ENCODE measurements at regions not wholly inside any gene's neighbourhood (a gene's known extent, or its start where the extent isn't known, plus 50 kb on each side); places are given as distances from the start of the nearest gene placed in this dataset.
A peak's percentile ranks its signal among the peaks of the same experiment; 100 is the strongest.
"Not testable (repeated sequence)": the region's sequence is repeated elsewhere in the genome, so short reads cannot be mapped to it uniquely, and the experiment has no call there.

DNA sequence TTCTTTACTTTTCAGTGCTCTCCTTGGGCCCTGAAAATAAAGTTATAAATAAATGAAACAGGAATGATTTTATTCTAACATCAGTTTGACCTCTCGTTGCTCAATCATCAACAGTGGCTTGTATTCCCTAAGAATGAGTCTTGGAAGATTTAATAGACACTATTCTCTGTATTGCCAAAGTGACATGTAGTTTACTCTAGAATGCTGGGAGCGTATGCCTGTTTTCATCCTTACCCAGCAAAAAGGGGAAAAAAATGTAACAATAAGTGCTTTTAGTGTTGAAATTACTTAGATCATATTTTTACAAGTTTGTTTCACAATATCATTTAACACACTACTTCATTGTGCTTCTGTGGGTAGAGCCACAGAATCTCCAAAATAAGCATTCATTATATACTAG lies 240.6 kb upstream of the CWC22 start:
- in situ Hi-C loops (cut with MboI; ENCODE audit: low pct_unique_long_range_greater_than_20kb in 2 of 9, low sequenced_read_pairs in 9 of 9, unreplicated experiment in 9 of 9), result loop anchor here in 1 of 9 experiments (25.0 kb wide), 1 partner anchor 815 kb away; no protein-coding TSS in a partner anchor
- 10 to 100% (median 78%) methylated on average over 1 to 2 of the region's 2 CpGs for WGBS, 10 experiments
- no peak for ATAC-seq (replicated peaks in 6 of 8)

DNA sequence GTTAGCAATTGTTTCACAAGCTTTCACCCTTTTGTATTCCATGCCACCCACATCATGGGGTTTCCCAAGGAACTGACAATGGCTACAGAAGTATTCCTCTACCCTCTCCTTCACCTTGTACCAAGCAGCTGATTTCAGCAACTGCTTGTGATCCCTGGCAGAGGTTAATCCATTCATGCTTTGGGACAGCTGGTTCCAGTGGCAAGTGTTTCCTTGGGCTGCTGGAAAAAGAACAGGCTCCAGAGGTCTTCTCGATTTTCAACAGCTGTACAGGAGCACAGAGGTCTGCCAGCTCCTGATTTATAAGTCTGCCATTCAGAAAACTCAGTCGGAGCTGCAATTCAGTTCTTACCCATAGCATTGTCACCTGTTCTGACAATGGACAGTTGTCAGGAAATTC lies 239.2 kb upstream of the CWC22 start:
- no peak for ATAC-seq (replicated peaks in 6 of 8)
- WGBS, 10 experiments, result 0 to 100% (median 70%) methylated on average over 1 to 2 of the region's 2 CpGs; no CpG with 5 or more reads in 3 of the 10 experiments
- H3K4me3 ChIP-seq, result no peak overlapping the region
- in situ Hi-C loops (cut with MboI; ENCODE audit: low pct_unique_long_range_greater_than_20kb in 2 of 9, low sequenced_read_pairs in 9 of 9, unreplicated experiment in 9 of 9), result loop anchor here in 1 of 9 experiments (25.0 kb wide), 1 partner anchor 816 kb away; no protein-coding TSS in a partner anchor
- H3K4me1 ChIP-seq (replicated peaks in 1 of 2), result no peaks in the 10 kb centered on the region
- H3K27ac ChIP-seq, result no peak overlapping the region

More for the DNA sequence above, 240.6 kb upstream of the CWC22 start:
- Histone ChIP-seq H3K4me3 (no peak overlapping the region), H3K27ac (no peak overlapping the region), H3K4me1 (replicated peaks in 1 of 2) (no peaks in the 10 kb centered on the region)

DNA sequence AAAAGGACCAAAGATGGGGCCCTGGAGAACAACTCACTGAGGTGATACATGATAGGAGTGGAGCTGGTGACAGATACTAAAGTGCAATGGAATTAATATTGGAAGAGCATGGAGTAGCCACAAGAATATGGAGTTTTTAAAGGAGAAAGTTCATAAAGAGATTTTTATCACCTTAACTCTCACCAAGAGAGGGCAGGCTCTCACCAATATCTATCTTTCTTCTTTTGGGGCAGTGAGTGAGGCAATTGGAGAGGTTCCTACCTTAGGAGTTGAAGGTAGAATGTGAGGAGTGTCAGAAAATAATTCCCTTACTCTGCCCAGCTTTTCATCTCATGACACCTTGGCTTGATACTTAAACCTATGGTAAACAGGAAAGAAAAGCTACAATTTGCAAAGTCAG lies 233.7 kb upstream of the CWC22 start:
- Histone ChIP-seq H3K27ac (no peak overlapping the region), H3K4me1 (replicated peaks in 1 of 2) (no peaks in the 10 kb centered on the region), H3K4me3 (no peak overlapping the region)
- ATAC-seq (replicated peaks in 6 of 8), result peak in 2 of 8 experiments; percentile 25 to 39
- in situ Hi-C loops (cut with MboI; ENCODE audit: low pct_unique_long_range_greater_than_20kb in 2 of 9, low sequenced_read_pairs in 9 of 9, unreplicated experiment in 9 of 9), result loop anchor here in 1 of 9 experiments (25.0 kb wide), 1 partner anchor 822 kb away; no protein-coding TSS in a partner anchor

DNA sequence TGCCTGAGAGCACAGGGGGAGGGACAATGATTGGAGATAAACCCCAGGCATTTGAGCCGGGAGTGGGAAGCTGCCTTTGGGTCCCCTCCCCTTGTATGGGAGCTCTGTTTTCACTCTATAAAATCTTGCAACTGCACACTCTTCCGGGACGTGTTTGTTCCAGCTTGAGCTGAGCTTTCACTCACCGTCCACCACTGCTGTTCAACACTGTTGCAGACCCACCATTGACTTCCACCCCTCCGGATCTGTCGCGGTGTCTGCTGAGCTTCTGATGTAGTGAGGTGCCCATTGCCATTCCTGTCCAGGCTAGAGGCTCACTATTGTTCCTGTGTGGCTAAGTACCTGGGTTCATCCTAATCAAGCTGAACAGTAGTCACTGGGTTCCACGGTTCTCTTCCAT lies 231.6 kb upstream of the CWC22 start:
- WGBS, 10 experiments, result 67 to 100% (median 87%) methylated on average over 1 to 4 of the region's 8 CpGs; no CpG with 5 or more reads in 4 of the 10 experiments
- no peak overlapping the region for H3K4me3 ChIP-seq
- in situ Hi-C loops (cut with MboI; ENCODE audit: low pct_unique_long_range_greater_than_20kb in 2 of 9, low sequenced_read_pairs in 9 of 9, unreplicated experiment in 9 of 9), result loop anchor here in 1 of 9 experiments (25.0 kb wide), 1 partner anchor 824 kb away; no protein-coding TSS in a partner anchor
- H3K4me1 ChIP-seq (replicated peaks in 1 of 2), result no peaks in the 10 kb centered on the region
- no peak overlapping the region for H3K27ac ChIP-seq
- no peak for ATAC-seq (replicated peaks in 6 of 8)

DNA sequence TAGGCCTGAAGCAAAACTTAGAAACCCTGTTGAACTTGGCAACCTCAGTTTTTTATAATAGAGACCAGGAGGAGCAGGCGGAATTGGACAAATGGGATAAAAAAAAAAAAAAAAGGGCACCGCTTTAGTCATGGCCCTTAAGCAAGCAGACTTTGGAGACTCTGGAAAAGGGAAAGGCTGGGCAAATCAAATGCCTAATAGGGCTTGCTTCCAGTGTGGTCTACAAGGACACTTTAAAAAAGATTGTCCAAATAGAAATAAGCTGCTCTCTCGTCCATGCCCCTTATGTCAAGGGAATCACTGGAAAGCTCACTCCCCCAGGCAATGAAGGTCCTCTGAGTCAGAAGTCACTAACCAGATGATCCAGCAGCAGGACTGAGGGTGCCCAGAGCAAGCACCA lies 229.0 kb upstream of the CWC22 start:
- H3K27ac ChIP-seq; ATAC-seq (replicated peaks in 6 of 8); H3K4me3 ChIP-seq; H3K4me1 ChIP-seq (replicated peaks in 1 of 2): not testable (repeated sequence)
- in situ Hi-C loops (cut with MboI; ENCODE audit: low pct_unique_long_range_greater_than_20kb in 2 of 9, low sequenced_read_pairs in 9 of 9, unreplicated experiment in 9 of 9), result loop anchor here in 1 of 9 experiments (25.0 kb wide), 1 partner anchor 826 kb away; no protein-coding TSS in a partner anchor
- WGBS, 10 experiments, result 29 to 100% (median 88%) methylated on average over 1 to 3 of the region's 3 CpGs; no CpG with 5 or more reads in 2 of the 10 experiments

DNA sequence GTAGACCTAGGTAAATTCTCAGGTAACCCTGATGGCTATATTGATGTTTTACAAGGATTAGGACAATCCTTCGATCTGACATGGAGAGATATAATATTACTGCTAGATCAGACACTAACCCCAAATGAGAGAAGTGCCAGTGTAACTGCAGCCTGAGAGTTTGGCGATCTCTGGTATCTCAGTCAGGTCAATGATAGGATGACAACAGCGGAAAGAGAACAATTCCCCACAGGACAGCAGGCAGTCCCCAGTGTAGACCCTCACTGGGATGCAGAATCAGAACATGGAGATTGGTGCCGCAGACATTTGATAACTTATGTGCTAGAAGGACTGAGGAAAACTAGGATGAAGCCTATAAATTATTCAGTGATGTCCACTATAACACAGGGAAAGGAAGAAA lies 228.4 kb upstream of the CWC22 start:
- not testable (repeated sequence) for H3K4me3 ChIP-seq; H3K27ac ChIP-seq; H3K4me1 ChIP-seq (replicated peaks in 1 of 2); ATAC-seq (replicated peaks in 6 of 8)
- in situ Hi-C loops (cut with MboI; ENCODE audit: low pct_unique_long_range_greater_than_20kb in 2 of 9, low sequenced_read_pairs in 9 of 9, unreplicated experiment in 9 of 9), result loop anchor here in 1 of 9 experiments (25.0 kb wide), 1 partner anchor 827 kb away; no protein-coding TSS in a partner anchor
- WGBS, 10 experiments, result 80 to 100% (median 100%) methylated on average over 1 to 4 of the region's 4 CpGs; no CpG with 5 or more reads in 2 of the 10 experiments

DNA sequence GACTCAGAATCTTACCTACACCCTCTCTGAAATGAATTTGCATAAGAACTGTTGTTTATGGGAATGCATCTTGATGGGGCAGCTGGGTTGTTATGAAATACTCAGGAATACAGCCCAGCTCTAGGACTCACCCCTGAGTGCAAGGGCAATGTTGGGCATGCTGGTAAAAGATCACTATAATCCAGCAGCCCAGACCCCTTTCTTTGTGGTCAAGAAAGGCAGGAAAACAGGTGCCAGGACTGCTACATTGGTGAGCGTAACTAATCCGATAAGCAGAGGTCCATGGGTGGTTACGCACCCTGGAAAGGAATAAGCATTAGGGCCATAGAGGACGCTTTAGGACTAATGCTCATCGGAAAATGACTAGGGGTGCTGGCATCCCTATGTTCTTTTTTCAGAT lies 227.9 kb upstream of the CWC22 start:
- H3K4me1 ChIP-seq (replicated peaks in 1 of 2); H3K4me3 ChIP-seq; ATAC-seq (replicated peaks in 6 of 8); H3K27ac ChIP-seq: not testable (repeated sequence)
- in situ Hi-C loops (cut with MboI; ENCODE audit: low pct_unique_long_range_greater_than_20kb in 2 of 9, low sequenced_read_pairs in 9 of 9, unreplicated experiment in 9 of 9), result loop anchor here in 1 of 9 experiments (25.0 kb wide), 1 partner anchor 827 kb away; no protein-coding TSS in a partner anchor
- 73 to 100% (median 96%) methylated on average over 1 to 5 of the region's 5 CpGs; no CpG with 5 or more reads in 5 of the 10 experiments for WGBS, 10 experiments

DNA sequence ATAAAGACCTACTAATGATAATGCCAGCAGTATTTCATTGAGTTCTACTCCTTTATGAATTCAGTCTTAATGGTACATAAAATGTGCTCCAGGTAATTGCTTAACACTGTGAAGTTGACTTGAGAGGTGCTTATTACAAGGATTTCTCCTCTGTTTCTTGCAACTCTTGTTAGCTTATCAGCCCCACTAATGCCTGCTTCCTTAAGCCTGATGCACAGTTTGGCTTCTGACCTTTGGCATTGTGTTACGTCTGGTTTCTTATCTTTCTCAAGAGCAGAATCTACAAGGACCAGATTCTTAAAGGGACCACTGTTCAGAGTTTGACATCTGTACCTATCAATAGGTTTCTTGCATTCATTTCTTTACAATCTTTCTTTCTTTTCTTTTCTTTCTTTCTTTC lies 223.9 kb upstream of the CWC22 start:
- no peak overlapping the region for H3K4me3 ChIP-seq
- H3K4me1 ChIP-seq (replicated peaks in 1 of 2), result no peaks in the 10 kb centered on the region
- in situ Hi-C loops (cut with MboI; ENCODE audit: low pct_unique_long_range_greater_than_20kb in 2 of 9, low sequenced_read_pairs in 9 of 9, unreplicated experiment in 9 of 9), result loop anchor here in 1 of 9 experiments (25.0 kb wide), 1 partner anchor 831 kb away; no protein-coding TSS in a partner anchor
- ATAC-seq (replicated peaks in 6 of 8), result no peak
- no peak overlapping the region for H3K27ac ChIP-seq
- WGBS, 10 experiments, result 24 to 100% (median 45%) methylated on average over 1 of the region's 1 CpG; no CpG with 5 or more reads in 2 of the 10 experiments

DNA sequence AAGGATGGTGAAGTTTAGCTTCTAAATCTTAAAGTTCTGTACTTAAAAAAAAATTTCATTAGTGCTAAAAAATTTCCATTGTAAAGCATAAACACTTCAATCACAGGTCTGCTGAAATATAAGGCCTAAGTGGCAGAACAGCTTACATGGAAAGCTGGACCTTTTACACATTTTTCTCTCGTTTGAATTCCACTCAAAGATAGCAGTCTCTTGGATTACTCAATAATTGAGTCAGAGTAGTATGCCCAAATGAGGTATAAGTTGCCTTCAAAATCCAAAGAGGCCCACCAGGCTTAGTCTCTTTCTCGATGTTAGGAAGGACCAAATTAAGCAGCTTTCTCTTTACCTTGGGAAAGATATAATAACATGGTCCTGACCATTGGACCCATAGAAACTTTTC lies 220.4 kb upstream of the CWC22 start:
- ATAC-seq (replicated peaks in 6 of 8), result no peak
- in situ Hi-C loops (cut with MboI; ENCODE audit: low pct_unique_long_range_greater_than_20kb in 2 of 9, low sequenced_read_pairs in 9 of 9, unreplicated experiment in 9 of 9), result loop anchor here in 1 of 9 experiments (25.0 kb wide), 1 partner anchor 835 kb away; no protein-coding TSS in a partner anchor
- Histone ChIP-seq H3K4me1 (replicated peaks in 1 of 2) (no peaks in the 10 kb centered on the region), H3K27ac (no peak overlapping the region), H3K4me3 (no peak overlapping the region)
- 0 to 100% (median 74%) methylated on average over 1 to 2 of the region's 2 CpGs for WGBS, 10 experiments

DNA sequence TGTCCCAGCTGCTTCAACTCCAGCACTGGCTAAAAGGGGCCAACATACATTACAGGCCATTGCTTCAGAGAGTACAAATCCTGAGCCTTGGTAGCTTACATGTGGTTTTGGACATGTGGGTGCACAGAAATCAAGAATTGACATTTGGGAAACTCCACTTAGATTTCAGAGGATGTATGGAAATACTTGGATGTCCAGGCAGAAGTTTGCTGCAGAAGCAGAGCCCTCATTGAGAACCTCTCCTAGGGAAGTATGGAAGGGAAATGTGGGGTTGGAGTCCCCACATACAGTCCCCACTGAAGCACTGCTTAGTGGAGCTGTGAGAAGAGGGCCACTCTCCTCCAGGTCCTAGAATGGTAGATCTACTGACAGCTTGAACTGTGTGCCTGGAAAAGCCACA lies 218.0 kb upstream of the CWC22 start:
- in situ Hi-C loops (cut with MboI; ENCODE audit: low pct_unique_long_range_greater_than_20kb in 2 of 9, low sequenced_read_pairs in 9 of 9, unreplicated experiment in 9 of 9), result loop anchor here in 1 of 9 experiments (25.0 kb wide), 1 partner anchor 837 kb away; no protein-coding TSS in a partner anchor
- Histone ChIP-seq H3K4me1 (replicated peaks in 1 of 2) (no peaks in the 10 kb centered on the region), H3K27ac (no peak overlapping the region), H3K4me3 (no peak overlapping the region)
- ATAC-seq (replicated peaks in 6 of 8), result no peak

DNA sequence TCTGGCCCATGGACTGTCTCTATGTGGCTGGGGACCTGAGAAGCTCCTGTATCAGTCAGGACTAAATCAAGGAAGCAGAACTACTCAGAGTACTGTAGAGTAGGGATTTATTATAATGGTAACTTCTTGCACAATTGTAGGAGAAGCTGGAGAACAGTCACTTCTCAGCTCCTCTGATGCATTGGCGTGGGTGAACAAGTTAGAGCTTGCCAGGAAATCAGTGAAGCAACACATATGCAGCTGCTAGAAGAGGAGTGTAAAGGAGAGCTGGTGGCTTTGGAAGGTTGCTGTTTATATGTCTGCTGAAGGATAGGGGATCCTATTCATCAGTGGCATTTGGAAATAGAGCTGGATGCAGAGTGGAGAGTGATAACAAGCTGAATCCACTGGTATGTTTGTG lies 215.5 kb upstream of the CWC22 start:
- peak in 3 of 8 experiments; percentile 11 to 99 (median 99) for ATAC-seq (replicated peaks in 6 of 8)
- in situ Hi-C loops (cut with MboI; ENCODE audit: low pct_unique_long_range_greater_than_20kb in 2 of 9, low sequenced_read_pairs in 9 of 9, unreplicated experiment in 9 of 9), result no loop called here
- no peak overlapping the region for H3K27ac ChIP-seq
- H3K4me3 ChIP-seq, result no peak overlapping the region
- no peaks in the 10 kb centered on the region for H3K4me1 ChIP-seq (replicated peaks in 1 of 2)
- 0 to 100% (median 60%) methylated on average over 1 of the region's 1 CpG; no CpG with 5 or more reads in 3 of the 10 experiments for WGBS, 10 experiments

DNA sequence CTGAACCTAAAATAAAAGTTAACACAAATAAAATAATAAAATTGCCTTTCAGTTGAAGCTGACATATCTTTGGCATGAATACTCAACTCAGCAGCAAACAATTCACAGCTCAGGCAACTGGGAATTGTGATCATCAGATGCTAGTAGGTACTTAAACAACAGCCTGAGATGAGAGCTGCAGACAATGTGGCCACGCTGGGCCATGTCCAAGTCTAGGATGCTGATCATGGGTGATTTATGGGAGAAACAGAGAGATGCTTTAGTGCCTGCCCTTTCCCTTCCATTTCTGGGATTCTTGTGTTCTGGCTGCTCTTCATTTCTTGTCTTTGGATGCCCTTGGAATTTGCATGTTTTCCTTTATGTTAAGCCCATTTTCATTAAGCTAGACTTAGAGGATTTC lies 212.4 kb upstream of the CWC22 start:
- no peak for ATAC-seq (replicated peaks in 6 of 8)
- H3K4me1 ChIP-seq (replicated peaks in 1 of 2), result no peaks in the 10 kb centered on the region
- in situ Hi-C loops (cut with MboI; ENCODE audit: low pct_unique_long_range_greater_than_20kb in 2 of 9, low sequenced_read_pairs in 9 of 9, unreplicated experiment in 9 of 9), result no loop called here
- no peak overlapping the region for H3K4me3 ChIP-seq
- no peak overlapping the region for H3K27ac ChIP-seq
- 0 to 100% (median 58%) methylated on average over 1 of the region's 1 CpG; no CpG with 5 or more reads in 2 of the 10 experiments for WGBS, 10 experiments

DNA sequence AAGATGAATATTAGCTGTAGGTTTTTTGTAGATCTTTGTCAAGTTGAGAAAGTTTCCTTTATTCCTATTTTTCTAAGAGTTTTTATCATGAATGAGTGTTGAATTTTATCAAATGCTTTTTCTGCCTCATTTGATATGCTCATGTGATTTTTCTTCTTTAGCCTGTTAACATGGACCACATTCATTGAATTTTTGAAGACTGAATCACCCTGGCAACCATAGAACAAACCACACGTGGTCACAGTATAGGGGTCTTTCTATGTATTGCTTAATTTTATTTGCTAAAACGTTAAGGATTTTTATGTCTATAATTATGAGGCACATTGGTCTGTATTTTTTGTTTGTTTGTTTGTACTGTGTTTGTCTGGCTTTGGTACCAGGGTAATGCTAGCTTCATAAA lies 201.7 kb upstream of the CWC22 start:
- in situ Hi-C loops (cut with MboI; ENCODE audit: low pct_unique_long_range_greater_than_20kb in 2 of 9, low sequenced_read_pairs in 9 of 9, unreplicated experiment in 9 of 9), result no loop called here

More for the DNA sequence above, 201.7 kb upstream of the CWC22 start:
- peak in 3 of 8 experiments; percentile 22 to 25 (median 23) for ATAC-seq (replicated peaks in 6 of 8)
- H3K4me3 ChIP-seq, result no peak overlapping the region
- no peak overlapping the region for H3K27ac ChIP-seq
- H3K4me1 ChIP-seq (replicated peaks in 1 of 2), result peaks cover 0 to 8% of the 10 kb centered on the region in 2 donors
- 0 to 50% (median 10%) methylated on average over 1 to 2 of the region's 2 CpGs; no CpG with 5 or more reads in 1 of the 10 experiments for WGBS, 10 experiments
